Brain microvascular endothelial cell (primary cell): ENCODE measurements at regions not wholly inside any gene's neighbourhood (a gene's known extent, or its start where the extent isn't known, plus 50 kb on each side); places are given as distances from the start of the nearest gene placed in this dataset.

Experiments
- DNase-seq: peaks from one replicate; pipeline ENCODE4 v3.0.0-alpha.2; 2020
- H3K27ac ChIP-seq: fragments of 250-450 bp; sonication (Bioruptor Pico); 2 replicates; pipeline ENCODE4 v1.5.1; 2020; ENCODE audit warnings: mild to moderate bottlenecking, moderate library complexity
- H3K27me3 ChIP-seq: fragments of 250-450 bp; sonication (Bioruptor Pico); replicated peaks from 2 replicates; pipeline ENCODE4 v1.5.1; 2020; ENCODE audit warnings: mild to moderate bottlenecking
- H3K36me3 ChIP-seq: fragments of 250-450 bp; sonication (Bioruptor Pico); replicated peaks from 2 replicates; pipeline ENCODE4 v1.5.1; 2020; ENCODE audit warnings: mild to moderate bottlenecking
- H3K4me3 ChIP-seq: 2 replicates; pipeline ENCODE4 v1.5.1; 2011; ENCODE audit warnings: low read depth, mild to moderate bottlenecking, control low read depth, low read length, moderate library complexity
- in situ Hi-C: cut with HindIII; loops from 2 replicates; pipeline ENCODE4 v1.10.0; 2017; ENCODE audit warnings: low sequenced_read_pairs, low pct_ligation_motif_present
- TF ChIP-seq, protein P1 (sequence below): IDR thresholded peaks from 2 replicates; pipeline ENCODE4 v1.5.1; 2011; ENCODE audit warnings: low read depth, mild to moderate bottlenecking, moderate library complexity, low read length, control low read depth, inconsistent platforms; ENCODE audit errors: missing control alignments

DNA sequence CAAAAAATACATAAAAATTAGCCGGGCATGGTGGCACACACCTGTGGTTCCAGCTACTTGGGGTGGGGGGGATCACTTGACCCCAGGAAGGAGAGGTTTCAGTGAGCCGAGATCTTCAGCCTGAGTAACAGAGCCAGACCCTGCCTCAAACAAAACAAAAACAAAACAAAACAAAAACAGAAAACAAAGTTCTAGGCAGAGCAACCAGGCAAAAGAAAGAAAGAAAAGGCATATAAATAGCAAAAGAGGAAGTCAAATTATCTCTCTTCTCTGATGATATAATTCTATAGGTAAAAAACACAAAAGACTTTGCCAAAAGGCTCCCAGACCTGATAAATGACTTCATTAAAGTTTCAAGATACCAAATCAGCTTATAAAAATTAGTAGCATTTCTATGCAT is 446.9 kb downstream of the HAO1 start:
- Histone ChIP-seq H3K36me3 (no peaks in the 10 kb centered on the region), H3K27ac (no peak overlapping the region), H3K4me3 (no peak overlapping the region), H3K27me3 (no peaks in the 10 kb centered on the region)
- in situ Hi-C loops: no loop called here
- no peak for DNase-seq
- TF ChIP-seq, protein P1, sequence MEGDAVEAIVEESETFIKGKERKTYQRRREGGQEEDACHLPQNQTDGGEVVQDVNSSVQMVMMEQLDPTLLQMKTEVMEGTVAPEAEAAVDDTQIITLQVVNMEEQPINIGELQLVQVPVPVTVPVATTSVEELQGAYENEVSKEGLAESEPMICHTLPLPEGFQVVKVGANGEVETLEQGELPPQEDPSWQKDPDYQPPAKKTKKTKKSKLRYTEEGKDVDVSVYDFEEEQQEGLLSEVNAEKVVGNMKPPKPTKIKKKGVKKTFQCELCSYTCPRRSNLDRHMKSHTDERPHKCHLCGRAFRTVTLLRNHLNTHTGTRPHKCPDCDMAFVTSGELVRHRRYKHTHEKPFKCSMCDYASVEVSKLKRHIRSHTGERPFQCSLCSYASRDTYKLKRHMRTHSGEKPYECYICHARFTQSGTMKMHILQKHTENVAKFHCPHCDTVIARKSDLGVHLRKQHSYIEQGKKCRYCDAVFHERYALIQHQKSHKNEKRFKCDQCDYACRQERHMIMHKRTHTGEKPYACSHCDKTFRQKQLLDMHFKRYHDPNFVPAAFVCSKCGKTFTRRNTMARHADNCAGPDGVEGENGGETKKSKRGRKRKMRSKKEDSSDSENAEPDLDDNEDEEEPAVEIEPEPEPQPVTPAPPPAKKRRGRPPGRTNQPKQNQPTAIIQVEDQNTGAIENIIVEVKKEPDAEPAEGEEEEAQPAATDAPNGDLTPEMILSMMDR: no peak

DNA sequence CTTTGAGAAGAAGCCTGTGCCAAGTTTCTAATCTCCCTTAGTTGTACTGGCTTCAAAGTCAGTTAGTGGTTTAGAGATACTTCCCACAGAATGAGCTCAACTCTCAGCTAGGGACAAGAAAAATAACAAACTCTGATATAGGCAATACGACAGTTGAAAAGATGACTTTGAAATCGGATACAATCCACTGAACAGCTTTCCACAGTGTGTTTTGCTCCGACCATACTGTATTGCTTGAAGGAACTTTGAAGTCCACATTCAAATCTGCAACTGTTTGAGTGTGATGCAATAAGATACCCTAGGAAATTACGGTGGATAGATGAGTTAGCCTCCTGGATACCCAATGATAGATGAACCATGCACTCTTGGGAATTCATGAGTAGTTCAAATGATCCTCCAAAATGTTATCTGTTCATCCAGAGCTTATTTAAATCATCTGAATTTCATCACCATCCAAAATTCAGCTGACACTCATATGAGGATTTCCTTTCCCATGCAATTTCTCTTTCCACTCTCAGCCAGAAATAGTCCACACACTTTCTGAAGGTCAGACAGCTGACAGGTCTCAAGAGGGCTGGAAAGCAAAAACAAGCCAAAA is 443.8 kb downstream of the HAO1 start:
- Histone ChIP-seq H3K36me3 (no peaks in the 10 kb centered on the region), H3K4me3 (no peak overlapping the region), H3K27me3 (no peaks in the 10 kb centered on the region), H3K27ac (peak overlapping the region; percentile 64)
- DNase-seq: peak; percentile 72
- TF ChIP-seq, protein P1: no peak
- in situ Hi-C loops: no loop called here

DNA sequence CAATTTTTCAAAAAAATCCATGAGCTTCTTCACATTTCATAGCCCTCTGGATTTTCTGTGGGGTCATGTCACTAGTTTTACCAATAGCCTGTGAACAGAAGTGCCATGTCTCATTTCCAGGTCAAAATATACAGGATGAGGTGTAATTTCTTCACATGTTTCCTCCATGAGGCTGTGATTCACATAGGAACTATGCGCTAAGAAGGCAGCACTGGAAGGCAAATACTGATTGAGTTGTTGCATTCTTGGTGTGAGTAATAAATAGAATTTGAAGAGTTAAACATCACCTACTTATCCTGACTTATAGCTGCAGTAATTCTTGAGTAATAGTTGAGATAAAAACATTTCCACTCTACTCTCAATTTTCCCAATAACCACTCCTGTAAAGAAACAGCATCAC is 442.3 kb downstream of the HAO1 start:
- TF ChIP-seq, protein P1: no peak
- Histone ChIP-seq H3K4me3 (no peak overlapping the region), H3K36me3 (no peaks in the 10 kb centered on the region), H3K27me3 (no peaks in the 10 kb centered on the region), H3K27ac (peak overlapping the region; percentile 64)
- DNase-seq: peak; percentile 80
- in situ Hi-C loops: no loop called here

DNA sequence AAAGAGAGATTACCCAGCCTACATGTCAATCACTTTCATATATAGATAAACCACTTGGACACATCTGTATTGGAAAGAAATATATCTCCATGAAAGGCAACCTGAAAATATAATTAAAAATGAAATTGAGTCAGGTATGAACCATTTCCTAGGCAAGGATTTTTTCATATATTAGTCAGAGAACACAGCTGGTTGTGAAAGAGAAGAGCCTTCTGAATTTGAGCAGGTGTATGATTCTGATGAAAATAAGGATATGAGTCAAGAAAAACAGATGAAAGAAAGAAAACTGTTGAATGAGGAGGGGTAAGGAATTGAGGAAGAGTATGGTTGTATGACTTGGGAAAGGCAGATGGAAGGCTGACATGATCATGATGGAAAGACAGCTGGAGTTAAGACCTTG is 441.1 kb downstream of the HAO1 start:
- in situ Hi-C loops: no loop called here
- no peak for DNase-seq
- H3K27me3 ChIP-seq: no peaks in the 10 kb centered on the region
- TF ChIP-seq, protein P1: no peak
- H3K27ac ChIP-seq: no peak overlapping the region
- no peaks in the 10 kb centered on the region for H3K36me3 ChIP-seq
- no peak overlapping the region for H3K4me3 ChIP-seq

DNA sequence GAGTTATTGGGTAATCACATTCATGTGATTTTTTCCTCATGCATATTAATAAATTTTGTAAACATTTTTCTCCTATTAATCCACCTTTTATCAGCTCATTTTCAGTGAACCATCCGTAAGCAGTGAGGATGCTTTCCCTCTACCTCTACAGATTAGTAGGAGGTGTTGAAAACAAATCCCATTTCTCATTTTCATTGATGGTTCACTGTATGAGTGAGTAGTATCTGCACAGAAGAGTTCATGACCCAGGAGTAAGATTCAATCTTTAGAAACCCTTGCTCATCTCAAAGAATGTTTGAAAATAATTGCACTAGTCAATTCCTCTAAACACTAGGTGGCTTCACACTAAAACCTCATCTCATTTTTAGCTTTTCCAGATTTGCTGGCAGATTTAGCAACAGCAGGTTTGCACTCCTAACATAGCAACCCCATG is 440.0 kb downstream of the HAO1 start:
- in situ Hi-C loops: no loop called here
- Histone ChIP-seq H3K27me3 (no peaks in the 10 kb centered on the region), H3K36me3 (no peaks in the 10 kb centered on the region), H3K4me3 (no peak overlapping the region), H3K27ac (no peak overlapping the region)
- DNase-seq: no peak
- TF ChIP-seq, protein P1: no peak

DNA sequence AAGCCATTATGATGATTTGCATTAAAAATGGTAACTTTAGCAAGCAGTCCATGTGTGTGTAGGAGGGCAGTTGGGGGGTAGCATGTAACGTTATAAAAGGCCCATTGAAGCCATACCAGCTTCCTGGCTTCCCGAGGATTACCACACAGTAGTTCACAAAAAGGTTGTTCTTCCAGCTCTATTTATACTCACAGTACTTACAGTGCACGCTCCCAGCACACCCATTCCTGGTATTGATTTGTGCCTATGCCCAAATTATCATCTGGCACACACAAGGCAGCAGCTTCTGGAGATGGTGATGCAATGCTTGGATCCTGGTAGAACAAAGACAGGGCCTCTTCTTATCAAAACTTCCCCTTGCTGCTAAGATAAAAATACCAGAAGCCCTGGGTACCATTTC is 436.8 kb downstream of the HAO1 start:
- Histone ChIP-seq H3K27ac (no peak overlapping the region), H3K27me3 (no peaks in the 10 kb centered on the region), H3K4me3 (no peak overlapping the region), H3K36me3 (no peaks in the 10 kb centered on the region)
- TF ChIP-seq, protein P1: no peak
- DNase-seq: no peak
- in situ Hi-C loops: no loop called here
